ENCODE measurements at regions not wholly inside any gene's neighbourhood (a gene's known extent, or its start where the extent isn't known, plus 50 kb on each side); places are given as distances from the start of the nearest gene placed in this dataset.

DNA sequence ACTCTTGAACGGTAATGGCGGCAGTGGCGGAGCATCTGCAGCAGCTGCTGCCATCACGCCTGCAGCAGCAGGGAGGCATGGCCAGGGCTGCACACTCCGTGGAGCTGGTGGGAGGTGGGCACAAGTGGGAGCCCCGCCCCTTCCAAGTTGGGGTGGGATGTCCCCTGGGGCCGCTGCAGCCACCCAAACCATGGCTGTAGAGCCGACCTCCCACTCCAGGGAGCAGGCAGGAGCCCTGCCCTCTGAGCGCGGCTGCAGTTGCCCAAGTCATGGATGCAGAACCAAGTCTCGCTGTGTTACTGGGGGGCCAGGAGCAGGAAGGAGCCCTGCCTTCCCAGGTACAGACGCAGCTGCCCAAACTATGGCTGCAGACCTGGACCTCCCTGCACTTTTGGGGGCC is 215.3 kb upstream of the VLDLR start:
- Histone ChIP-seq H4K20me1 (ENCODE audit: insufficient read depth, low read length) (no peaks in the 10 kb centered on the region), H3K79me2 (ENCODE audit: insufficient read depth, low read length) (no peaks in the 10 kb centered on the region), H3K4me3 (ENCODE audit: insufficient read depth, low read length) (no peak overlapping the region), H3K4me1 (ENCODE audit: insufficient read depth, low read length) (no peaks in the 10 kb centered on the region), H2AFZ (ENCODE audit: low read length) (no peak overlapping the region), H3K36me3 (ENCODE audit: insufficient read depth, low read length) (no peaks in the 10 kb centered on the region), H3K27me3 (ENCODE audit: insufficient read depth, low read length) (no peaks in the 10 kb centered on the region), H3K27ac (ENCODE audit: low read depth, low read length) (no peak overlapping the region), H3K9me3 (ENCODE audit: low read depth, low read length) (no peaks in the 10 kb centered on the region), H3K4me2 (ENCODE audit: insufficient read depth, low read length) (no peak overlapping the region)
- TF ChIP-seq, protein P1, sequence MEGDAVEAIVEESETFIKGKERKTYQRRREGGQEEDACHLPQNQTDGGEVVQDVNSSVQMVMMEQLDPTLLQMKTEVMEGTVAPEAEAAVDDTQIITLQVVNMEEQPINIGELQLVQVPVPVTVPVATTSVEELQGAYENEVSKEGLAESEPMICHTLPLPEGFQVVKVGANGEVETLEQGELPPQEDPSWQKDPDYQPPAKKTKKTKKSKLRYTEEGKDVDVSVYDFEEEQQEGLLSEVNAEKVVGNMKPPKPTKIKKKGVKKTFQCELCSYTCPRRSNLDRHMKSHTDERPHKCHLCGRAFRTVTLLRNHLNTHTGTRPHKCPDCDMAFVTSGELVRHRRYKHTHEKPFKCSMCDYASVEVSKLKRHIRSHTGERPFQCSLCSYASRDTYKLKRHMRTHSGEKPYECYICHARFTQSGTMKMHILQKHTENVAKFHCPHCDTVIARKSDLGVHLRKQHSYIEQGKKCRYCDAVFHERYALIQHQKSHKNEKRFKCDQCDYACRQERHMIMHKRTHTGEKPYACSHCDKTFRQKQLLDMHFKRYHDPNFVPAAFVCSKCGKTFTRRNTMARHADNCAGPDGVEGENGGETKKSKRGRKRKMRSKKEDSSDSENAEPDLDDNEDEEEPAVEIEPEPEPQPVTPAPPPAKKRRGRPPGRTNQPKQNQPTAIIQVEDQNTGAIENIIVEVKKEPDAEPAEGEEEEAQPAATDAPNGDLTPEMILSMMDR (IDR thresholded peaks at IDR 0.05; ENCODE audit: extremely low read depth, low read depth, low read length) = no peak
- no peak for DNase-seq (ENCODE audit: insufficient read length, low spot score, missing footprints)

DNA sequence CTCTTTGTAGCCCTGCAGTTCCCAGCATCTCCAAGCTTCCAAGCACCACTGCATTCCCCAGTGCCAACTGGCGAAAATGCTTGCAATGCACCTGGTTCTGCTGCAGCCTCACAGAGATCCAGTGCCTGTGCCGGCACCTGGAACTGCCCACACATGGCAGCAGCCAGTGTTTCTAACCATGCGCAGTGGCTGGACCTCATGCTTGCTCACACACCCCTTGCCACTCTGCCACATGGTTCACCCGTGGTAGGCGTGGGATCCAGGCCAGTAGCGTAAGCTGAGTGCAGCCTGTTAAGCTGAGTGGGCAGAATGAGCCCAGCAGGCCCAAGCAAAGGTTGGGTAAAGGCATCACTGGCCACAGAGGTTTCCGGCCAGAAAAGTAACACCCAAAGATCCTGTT is 214.1 kb upstream of the VLDLR start:
- no peaks in the 10 kb centered on the region for H3K36me3 ChIP-seq (ENCODE audit: insufficient read depth, low read length)
- no peak for DNase-seq (ENCODE audit: insufficient read length, low spot score, missing footprints)
- no peaks in the 10 kb centered on the region for H3K9me3 ChIP-seq (ENCODE audit: low read depth, low read length)
- no peaks in the 10 kb centered on the region for H3K79me2 ChIP-seq (ENCODE audit: insufficient read depth, low read length)
- H2AFZ ChIP-seq (ENCODE audit: low read length) = no peak overlapping the region
- no peak overlapping the region for H3K4me2 ChIP-seq (ENCODE audit: insufficient read depth, low read length)
- H3K27ac ChIP-seq (ENCODE audit: low read depth, low read length) = no peak overlapping the region
- TF ChIP-seq, protein P1 (IDR thresholded peaks at IDR 0.05; ENCODE audit: extremely low read depth, low read depth, low read length) = no peak
- H3K4me1 ChIP-seq (ENCODE audit: insufficient read depth, low read length) = peaks cover 6% of the 10 kb centered on the region
- no peaks in the 10 kb centered on the region for H3K27me3 ChIP-seq (ENCODE audit: insufficient read depth, low read length)
- H4K20me1 ChIP-seq (ENCODE audit: insufficient read depth, low read length) = no peaks in the 10 kb centered on the region
- no peak overlapping the region for H3K4me3 ChIP-seq (ENCODE audit: insufficient read depth, low read length)

DNA sequence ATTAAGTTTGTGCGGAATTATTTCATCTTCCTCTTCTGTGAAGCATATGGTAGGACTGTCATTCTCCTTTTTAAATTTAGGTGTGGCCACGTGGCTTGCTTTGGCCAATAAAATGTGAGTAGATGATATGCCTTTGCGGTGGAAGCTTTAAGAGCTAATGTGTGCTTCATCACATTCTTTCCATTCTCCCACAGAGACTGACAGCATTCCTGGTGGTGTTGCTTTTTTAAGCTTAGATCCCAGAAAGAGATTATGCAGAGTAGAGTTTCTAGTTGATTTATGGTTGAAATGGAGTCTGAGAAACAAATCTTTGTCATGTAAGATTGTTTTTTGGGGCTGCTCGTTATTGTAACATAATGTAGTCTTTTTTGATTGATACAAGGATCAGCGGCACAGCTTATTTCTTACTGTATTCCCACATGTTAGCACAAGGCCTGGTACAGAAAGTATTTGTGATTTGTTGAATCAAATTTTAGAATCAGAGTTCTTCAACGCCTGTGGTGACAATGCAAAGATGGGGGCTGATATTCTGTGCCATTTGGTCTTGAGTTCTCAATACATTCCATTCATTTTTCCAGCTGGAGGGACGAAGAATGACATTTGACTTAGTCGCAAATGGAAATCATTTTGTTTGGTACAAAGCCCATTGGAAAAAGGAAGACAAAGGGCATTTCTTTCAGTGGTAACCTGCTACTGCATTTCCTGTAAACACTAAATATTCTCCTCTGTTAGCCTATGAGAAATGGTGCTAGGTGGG is 209.9 kb upstream of the VLDLR start:
- Histone ChIP-seq H3K4me1 (ENCODE audit: insufficient read depth, low read length) (peaks cover 10% of the 10 kb centered on the region), H3K36me3 (ENCODE audit: insufficient read depth, low read length) (no peaks in the 10 kb centered on the region), H3K4me3 (ENCODE audit: insufficient read depth, low read length) (no peak overlapping the region), H3K79me2 (ENCODE audit: insufficient read depth, low read length) (no peaks in the 10 kb centered on the region), H3K27ac (ENCODE audit: low read depth, low read length) (no peak overlapping the region), H3K4me2 (ENCODE audit: insufficient read depth, low read length) (no peak overlapping the region), H4K20me1 (ENCODE audit: insufficient read depth, low read length) (no peaks in the 10 kb centered on the region), H3K27me3 (ENCODE audit: insufficient read depth, low read length) (no peaks in the 10 kb centered on the region), H2AFZ (ENCODE audit: low read length) (no peak overlapping the region), H3K9me3 (ENCODE audit: low read depth, low read length) (no peaks in the 10 kb centered on the region)
- TF ChIP-seq, protein P1 (IDR thresholded peaks at IDR 0.05; ENCODE audit: extremely low read depth, low read depth, low read length) = no peak
- DNase-seq (ENCODE audit: insufficient read length, low spot score, missing footprints) = peak; percentile 66

DNA sequence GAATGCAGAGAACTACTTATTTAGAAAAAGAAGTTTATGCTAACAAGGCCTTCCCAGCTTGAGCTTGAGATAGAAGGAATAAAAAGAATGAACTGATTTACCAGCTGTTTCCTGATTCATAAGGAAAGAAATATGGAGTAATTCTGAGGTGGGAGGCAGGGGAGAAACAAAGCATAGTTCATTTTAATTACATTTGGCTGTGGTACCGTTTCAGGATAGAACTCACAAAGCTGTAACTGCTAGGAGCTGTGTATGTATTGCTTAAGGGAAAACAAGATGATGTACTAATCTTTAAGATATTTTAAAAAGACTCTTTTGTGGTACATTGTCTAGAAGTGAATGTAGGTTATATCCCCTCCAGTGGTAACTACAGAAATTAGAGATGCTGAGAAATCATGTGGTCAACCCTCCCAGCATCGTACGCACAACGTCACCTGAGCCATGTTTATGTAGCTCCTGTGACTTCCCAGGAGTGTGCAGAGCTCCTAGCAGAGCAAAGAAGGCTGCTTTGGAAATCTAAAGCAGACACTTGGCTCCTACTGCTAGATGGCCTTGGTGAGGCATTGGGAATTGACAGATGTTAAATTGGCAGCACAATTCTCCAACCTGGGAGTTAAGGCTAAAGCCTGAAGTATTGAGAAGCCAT is 208.3 kb upstream of the VLDLR start:
- Histone ChIP-seq H3K4me1 (ENCODE audit: insufficient read depth, low read length) (peaks cover 10% of the 10 kb centered on the region), H3K36me3 (ENCODE audit: insufficient read depth, low read length) (no peaks in the 10 kb centered on the region), H2AFZ (ENCODE audit: low read length) (no peak overlapping the region), H4K20me1 (ENCODE audit: insufficient read depth, low read length) (no peaks in the 10 kb centered on the region), H3K4me2 (ENCODE audit: insufficient read depth, low read length) (no peak overlapping the region), H3K9me3 (ENCODE audit: low read depth, low read length) (no peaks in the 10 kb centered on the region), H3K4me3 (ENCODE audit: insufficient read depth, low read length) (no peak overlapping the region), H3K27me3 (ENCODE audit: insufficient read depth, low read length) (no peaks in the 10 kb centered on the region), H3K27ac (ENCODE audit: low read depth, low read length) (no peak overlapping the region), H3K79me2 (ENCODE audit: insufficient read depth, low read length) (no peaks in the 10 kb centered on the region)
- TF ChIP-seq, protein P1 (IDR thresholded peaks at IDR 0.05; ENCODE audit: extremely low read depth, low read depth, low read length) = no peak
- DNase-seq (ENCODE audit: insufficient read length, low spot score, missing footprints) = no peak
